Inferior parietal cortex (tissue), 1 donor: ENCODE measurements at regions not wholly inside any gene's neighbourhood (a gene's known extent, or its start where the extent isn't known, plus 50 kb on each side); places are given as distances from the start of the nearest gene placed in this dataset.

Experiments used
- DNase-seq: peaks from one replicate; pipeline ENCODE4 v3.0.0-alpha.2; 2016; ENCODE audit errors: extremely low spot score

DNA sequence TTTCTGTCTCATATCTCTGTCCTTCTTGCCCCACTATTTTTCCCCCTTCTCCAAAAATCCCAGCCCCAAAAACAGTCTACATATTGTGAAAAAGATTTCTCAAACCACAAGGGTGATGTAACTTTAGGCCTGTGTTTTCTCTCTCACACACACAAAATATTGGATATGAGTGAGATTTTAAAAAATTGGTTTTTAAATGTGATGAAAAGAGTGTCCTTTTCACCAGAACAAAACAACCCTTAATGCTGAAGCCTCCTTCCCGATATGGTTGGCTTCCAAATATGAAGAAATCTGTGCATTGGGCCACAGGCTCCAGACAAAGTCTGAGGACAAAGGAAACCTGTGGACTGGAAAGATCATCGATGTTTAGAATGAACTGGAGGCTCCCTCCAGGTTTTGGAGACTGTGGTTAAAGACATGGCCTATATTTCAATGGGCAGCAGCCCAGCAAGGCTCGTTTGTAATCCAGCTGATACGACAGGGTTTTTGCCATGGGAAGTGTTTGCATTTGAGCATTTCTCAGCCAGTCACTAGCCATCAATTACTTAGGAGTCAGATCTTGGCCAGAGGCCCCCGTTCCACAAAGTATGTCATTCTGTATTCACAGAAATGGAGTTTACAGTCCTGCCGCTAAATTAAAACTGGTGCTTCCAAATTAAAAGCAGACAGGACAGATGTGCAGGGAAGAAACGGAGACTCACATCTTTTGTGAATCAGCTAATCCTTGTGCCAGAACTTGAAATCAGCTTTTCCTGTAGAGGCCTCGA is 546.3 kb downstream of the EBF1 start:
- DNase-seq: no peak

DNA sequence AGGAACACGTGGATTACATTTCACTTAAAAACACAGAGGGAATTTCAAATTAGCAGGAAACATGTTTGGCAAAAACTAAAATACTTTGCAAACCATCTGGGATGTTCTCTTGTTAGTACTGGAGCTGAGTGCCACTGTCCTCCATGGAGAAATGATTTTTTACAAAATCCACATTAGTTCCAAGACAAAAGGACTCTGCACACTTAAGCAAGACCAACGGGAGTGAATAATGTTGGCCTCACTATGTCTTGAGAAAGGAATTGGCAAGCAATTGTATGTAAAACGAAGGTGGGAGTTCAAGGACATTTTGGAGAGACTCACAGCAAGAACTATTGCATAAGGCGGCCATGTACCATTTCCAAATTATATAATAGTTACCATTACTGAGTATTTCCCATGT is 547.5 kb downstream of the EBF1 start:
- DNase-seq: no peak

DNA sequence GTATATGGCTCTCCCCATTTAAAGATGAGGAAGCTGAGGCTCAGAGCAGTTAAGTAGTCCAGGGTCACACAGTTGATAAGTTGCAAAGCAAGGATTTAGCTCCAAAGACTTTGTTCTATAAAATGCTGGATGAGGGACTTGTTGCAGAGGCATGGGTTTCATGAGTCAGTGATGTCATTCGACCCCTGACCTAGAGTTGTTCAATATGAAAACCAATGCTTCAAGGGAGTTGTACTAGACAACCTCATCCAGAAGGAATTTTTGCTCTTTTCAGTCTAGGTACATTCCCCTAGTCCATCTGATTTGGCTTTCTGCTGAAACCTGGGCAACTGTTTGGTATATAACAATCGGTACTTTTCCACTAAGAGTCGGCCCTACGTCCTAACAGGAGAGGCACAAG is 550.4 kb downstream of the EBF1 start:
- no peak for DNase-seq

DNA sequence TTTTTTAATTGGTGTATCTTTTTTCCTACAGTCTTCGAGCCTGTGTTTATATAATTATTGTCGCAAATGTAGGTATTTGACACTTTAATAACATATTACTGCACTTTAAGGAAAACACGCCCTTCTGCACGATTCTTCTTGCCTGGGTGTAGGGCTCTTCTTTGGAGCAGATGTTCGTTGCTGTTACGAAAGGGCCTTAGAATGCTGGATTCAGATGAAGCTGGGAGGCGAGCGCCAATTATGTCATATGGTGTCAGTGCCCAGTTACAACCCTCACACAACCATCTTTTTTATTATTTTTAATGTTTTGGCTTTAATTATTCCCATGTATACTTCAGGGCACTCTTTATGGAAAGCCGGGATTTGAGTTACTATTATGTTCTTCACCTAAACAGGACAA is 553.0 kb downstream of the EBF1 start:
- DNase-seq: no peak

DNA sequence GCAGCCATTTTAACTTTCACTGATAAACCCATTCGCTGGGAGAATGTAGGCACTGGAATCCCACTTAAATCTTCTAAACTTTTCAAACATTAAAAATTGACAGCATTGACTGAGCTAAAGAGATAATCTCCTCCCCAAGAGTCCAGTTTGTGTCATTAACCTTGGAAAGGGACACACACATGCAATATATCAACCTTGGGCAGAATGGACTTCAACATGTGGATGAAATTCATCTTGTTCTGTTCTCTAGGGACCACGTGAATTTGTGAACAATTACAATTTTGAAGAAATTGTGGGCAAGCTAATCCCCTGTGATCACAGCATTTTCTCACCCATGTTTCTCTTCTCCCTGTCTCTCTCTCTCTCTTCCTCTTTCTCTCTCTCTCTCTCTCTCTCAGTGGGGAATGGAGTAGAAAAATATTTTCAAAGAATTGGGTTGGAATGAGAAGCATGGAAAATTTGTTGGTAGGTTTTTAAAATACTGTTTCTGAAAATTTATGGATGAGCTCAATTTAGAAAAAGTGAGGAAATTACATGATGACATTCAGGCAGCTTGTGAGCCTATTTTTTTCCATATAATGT is 553.7 kb downstream of the EBF1 start:
- DNase-seq: no peak

DNA sequence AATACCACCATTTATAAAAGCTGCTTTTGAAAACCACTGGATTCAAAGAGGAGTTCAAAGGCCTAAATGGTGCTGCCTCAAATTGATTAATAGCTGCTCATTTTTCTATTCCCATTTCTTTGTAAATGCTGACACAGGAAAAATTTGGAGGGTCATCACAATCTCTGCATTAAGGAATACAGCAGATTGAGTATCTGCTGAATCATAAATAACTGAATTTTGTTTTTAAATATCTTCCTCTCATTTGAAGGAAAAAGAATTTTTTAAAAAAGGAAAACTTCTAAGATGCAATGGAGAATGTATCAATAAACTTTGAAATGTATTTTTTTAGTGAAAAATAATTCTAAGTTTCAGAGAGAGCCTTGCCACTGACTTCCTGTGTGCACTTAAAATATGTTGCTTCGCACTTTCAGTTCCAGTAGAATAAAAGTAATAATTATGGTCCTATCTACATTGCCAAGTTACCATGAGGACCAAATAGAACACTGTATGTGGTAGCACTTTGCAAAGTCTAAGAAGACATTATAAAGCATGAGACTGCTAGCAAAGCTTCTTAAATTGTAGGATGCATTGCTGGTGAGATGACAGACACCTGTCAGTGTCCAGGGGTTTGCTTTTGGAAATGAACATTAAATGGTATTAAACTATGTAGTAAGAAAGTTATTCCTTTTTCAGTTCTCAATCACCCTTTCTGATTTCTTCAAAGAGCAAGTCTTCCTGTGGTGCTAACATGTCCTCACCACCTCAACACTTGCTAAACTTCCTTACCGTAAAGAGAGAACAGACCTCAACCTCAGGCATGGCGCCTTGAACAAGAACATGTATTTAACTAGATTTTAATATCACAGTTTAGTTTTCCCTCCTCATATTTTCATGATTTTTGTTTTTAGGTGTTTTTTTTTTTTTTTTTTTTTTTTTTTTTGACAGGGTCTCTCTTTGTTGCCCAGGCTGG is 555.1 kb downstream of the EBF1 start:
- no peak for DNase-seq

DNA sequence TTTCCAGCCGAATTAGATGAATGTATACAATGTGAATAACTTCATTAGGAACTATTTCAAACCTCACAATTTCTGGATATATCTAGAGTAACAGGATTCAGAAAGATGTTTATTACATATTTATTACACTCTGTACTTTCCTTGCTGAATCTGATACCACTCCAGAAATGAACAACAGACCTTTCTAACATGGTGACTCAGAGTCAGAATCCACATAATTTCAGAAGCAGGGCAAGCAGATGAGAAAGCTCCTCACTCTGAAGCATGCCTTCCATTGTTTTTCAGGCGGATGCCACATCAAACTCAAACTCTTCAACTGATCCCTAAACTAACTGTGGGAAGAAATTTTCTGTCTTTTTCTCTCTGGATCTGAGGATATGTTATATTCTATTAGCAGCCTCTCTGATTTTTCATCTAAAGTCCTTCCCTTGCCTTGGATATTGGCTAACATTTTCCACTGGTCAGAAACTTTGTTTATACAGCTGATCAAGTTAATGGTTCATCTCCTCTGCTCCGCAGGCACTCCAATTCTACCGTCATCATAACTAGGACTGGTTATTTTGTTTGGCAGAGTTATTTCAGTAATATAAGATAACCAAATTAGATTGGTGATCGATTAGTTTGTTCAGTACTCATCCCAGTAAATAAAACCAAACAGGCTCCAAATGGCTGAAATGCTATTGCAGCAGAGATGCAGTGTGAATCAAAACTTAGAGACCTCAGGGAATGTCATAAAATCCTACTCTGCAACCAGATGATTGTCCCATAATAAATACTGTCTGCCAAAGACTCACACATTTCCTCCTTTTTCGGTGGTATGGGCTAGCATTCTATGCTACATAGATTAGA is 556.0 kb downstream of the EBF1 start:
- no peak for DNase-seq

DNA sequence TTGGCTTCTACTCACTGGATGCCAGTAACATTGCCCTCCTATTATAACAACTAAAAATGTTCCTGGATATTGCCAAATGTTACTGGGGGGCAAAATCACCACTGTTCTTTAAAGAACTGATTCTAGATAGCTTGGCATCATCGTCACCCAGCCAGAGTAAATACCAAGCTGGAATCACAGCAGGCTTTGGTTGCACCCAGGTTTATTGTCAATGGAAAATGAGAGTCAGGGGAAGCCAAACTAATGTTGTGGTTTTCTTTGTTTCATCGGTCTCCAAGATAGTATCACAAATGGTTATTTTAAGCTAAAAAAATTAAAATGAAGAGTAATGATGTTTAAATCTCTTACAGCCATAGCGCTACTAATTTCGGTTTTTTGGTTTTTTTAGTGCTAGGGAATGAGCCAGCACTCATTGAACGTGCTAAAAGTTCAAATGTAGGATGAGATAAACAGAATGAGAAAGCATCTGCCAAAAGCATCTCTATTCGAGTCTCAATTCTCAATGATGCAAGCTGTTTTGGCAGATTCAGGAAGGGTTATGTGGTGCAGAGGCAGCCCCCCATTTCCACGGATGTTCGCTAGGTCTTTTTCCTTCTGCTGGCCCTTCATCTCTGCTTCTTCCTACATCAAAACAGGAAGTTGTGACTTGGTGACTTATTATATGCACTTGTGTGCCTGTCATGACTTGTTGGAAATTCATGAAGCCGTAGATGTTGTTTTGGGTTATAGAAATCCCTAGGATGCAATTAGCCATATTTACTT is 558.0 kb downstream of the EBF1 start:
- DNase-seq: no peak

DNA sequence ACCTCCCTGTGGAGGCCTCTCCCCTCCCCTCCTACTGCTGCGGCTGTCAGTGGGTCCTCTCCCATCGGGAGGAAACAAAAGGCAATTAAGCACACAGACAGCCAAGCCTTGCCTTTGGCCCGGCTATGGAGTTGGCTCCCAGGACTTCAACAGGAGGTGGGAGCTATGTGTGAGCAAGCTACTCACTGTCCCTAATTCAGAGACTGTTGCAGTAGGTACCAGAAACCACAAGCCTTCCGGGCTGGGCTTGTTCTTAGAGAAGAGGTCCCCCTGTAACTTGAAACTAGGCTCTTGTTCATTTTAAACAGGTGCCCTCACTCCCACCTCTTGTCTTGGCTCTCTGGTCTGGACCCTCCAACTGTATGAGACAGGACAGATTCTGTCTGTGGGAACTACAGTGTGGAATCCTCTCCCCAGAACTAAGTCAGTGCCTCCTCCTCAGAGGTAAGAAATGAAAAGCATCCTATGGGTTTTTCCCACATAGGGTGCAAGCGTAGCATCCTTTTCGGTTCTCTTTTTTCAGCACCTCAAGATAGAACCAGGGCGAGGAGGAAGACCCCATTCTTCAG is 561.1 kb downstream of the EBF1 start:
- no peak for DNase-seq

DNA sequence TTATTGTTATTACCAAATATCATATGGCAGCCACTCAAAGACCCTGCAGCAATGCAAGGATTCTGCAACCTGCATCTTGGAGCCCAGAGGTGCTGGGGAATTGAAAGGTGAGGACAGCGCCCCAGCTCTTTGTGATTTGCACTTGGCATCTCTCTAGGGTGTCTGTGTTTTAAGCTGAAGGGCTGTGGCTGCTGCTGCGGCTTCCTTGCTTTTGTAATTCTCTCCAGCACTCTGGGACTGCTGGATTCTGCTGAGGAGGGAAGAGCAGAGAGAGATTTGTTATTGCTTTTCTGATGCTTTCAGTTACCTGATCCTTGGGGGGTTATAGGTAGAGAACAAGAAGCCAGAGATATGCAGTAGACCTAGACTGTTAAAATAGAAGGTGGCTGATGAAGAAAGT is 562.4 kb downstream of the EBF1 start:
- DNase-seq: no peak

DNA sequence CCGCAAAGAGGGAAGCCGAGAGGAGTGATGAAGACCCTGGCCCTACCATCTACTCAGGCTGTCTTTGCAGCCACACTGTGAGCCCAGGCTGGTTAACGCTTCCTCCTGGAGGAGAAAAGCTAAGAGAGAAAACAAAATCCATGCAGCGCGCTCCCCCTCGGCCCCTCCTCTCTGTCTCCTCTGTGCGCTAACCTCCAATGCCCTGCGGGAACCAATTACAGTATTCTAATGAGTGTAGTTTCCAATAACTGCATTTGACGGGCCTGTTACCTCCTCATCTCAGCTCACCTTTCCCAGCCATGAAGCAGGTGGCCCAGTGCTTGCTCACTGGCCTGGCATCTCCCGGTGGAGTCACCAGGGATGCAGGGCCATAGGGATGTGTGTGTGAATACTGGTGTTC is 565.5 kb downstream of the EBF1 start:
- no peak for DNase-seq

DNA sequence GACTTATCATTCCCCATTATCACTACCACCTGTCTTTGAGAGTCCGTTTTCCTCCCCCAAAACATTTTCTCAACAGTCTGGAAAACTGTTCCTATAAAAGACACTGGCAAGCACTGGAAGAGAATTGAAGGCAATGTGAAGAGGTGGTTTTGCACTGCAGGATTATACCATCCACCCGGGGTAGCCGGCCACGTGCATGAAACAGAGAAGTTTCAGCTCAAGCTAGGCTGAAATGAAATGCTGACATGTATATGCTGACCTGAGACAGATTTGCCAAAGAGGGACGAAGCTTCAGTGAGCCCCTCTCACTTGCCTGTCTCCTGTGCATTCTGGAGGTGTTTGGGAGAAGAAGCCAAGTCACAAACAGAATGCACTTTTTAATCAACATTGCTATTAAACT is 567.0 kb downstream of the EBF1 start:
- DNase-seq: no peak

DNA sequence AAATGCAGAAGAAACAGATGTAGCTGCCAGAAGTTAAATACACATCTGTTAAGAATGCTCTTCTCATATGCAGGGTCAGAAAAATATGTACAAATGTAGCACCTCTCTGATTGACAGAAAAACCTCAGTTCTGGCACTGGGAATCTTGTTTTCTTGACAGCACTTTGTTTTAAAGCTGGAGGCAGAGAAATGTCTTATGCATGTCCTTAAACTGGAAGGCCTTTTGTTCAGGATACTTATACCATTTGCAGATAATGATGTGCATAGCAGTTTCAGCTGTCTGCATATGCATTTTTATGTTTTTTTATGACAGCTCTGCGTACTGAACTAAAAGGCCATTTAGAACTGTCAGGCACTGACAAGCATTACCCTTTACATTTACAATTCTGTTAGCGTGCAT is 567.9 kb downstream of the EBF1 start:
- no peak for DNase-seq

DNA sequence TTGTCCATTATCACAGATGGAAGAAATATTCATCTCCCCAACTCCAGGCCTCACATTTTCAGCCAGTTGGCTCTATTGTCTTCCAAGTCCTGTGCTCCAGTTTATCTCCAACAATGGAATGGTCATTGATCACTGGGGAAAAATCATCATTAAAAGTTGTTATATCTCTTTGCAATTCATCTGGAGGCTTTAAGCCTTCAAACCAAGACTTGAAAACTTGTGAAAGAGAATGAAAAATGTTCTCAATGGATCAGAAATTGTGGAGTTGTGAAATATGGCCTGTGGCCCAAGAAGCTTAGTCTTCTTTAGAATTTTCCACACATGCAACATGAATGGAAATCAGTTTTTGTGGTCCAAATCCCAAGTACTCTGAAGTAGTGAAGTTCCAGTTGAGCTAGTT is 569.6 kb downstream of the EBF1 start:
- DNase-seq: no peak

DNA sequence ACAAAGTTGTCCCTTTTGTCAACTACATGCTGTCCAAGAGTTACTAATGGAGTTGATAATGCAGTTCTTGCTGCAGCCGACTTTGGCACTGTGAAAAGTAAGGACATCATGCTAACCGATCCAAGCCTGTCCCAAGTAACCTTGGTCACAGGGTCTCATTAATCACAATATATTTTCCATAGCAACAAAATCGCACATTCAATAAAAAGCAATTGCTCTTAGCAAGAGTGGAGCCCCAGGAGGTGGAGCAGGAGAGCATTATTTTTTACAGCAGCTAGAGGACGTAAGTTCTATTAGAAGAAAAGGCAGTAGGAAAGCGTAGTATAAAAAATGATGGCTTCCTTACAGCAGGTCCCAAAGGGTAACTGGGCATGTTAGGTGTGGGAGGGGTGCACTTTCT is 570.3 kb downstream of the EBF1 start:
- no peak for DNase-seq

DNA sequence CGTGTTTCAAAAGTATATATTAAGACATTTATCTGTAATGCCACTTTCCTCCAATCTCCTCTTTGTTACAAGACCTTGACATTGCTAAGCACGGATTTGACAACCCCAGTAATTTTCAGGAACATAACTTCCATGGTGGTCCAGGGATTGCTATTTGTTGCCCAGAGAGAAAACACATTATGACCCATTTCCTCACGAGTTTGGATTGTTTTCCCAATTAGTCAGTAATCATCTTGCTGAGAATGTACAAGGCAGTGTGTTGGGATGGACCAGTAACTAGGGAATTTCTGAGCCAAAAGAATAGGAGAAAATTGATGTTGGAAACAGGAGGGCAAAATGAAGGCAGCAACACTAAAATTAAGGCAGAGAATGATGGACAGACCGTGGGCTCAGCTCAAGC is 574.1 kb downstream of the EBF1 start:
- DNase-seq: no peak

DNA sequence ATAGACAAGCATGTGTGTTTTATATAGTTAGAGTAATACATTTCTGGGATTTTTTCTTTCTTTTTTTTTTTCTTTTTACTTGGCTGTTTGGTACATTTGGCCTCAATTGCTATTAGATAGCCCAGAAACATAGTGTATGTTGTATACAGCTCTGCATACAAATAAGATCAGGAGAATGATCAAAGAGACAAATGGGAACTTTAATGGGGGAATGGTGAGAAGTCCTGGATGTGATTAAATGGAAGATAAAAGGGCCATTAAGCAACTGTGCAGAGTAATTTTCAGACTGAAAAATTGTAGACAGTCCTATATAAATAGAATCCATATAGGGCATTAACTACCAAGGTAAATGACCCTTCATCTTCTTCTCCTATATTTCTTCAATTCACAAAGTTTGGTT is 575.6 kb downstream of the EBF1 start:
- DNase-seq: no peak

DNA sequence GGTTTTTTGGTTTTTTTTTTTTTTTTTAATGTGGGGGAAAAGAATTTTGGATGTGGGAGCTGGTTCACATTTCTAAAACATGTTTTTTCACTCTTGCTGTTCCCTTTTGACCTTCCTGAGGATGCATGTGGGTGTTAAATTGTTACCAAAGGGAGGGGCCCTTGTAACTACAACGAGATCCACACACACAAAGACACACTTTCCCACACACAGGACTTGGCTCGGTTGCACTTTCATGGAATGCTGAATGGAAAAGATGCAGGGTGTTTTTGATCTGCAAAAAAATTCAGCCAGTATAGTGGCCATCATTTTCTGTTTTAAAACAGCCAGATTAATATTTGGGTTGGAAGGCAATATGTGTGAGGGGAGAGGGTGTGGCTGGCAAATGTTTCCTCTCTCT is 576.9 kb downstream of the EBF1 start:
- no peak for DNase-seq

DNA sequence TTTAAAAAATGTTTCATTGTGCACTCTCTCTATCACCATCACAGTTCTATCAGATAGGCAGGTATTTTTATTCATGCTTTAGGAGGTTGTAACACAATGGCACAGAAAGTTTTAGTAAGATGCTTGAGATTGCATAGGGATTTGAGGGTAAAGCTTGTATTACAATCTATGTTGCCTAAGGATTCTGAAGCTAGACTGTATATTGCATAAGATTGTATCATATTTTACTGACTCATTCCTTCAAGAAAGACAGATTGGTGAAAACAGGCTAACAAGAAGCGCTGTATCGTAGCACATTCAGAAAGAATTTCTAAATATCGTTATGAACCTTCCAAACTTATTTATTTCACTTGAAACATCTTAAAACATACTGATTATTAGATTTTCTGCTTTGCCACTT is 577.7 kb downstream of the EBF1 start:
- DNase-seq: no peak

DNA sequence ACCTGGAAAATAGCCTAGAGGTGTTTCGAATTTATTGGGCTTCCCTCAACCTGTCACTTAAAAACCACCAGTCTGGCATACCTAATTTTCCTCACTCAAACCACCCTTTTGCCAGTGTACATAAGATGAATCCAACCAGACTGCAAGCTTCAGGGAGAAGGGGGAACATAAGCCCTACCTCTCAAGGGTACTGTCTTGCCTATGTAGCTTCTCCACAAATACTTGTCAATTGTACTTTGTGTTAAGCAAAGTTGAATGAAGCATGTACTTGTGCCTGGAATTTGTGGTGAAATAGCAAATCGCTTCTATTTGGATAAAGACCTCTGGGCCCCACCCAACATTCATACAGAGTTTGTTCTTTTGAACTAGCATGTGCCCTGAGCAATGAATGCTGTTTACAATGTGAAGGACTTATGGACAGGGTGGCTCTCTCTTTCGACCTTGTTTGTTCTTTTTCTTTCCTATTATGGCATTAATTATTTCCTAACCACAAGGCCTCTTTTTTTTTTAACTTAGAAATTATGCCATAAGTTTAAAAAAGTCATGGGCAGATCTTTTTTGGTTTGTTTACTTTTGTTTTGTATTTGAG is 580.2 kb downstream of the EBF1 start:
- no peak for DNase-seq
